Embryonic facial prominence (tissue), 1 donor: ENCODE measurements at regions not wholly inside any gene's neighbourhood (a gene's known extent, or its start where the extent isn't known, plus 50 kb on each side); places are given as distances from the start of the nearest gene placed in this dataset.

Experiments used
- DNase-seq: peaks from one replicate; pipeline ENCODE4 v3.0.0-alpha.2; 2016; ENCODE audit errors: extremely low spot score

GRCh38 chr4:42330002-42330592 is 67.2 kb upstream of the SHISA3 start:
- DNase-seq = no peak

DNA sequence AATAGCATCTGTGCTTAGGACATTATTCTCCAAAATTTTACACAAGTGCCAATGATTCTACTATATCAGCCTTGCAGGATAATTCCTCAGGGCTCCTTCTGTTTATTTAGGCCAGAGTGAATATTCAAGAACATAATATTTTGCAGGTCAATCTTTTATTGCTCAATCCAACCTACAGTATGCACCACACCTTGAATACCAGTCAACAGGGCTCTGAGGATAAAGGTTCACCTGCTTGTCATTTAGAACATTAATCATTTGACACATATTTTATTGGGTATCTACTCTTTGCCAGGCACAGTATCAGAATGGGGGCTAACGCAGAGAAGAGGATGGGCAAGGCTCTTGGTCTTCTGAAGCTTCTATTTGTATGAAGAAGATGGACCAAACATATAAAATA is 66.2 kb upstream of the SHISA3 start:
- DNase-seq = no peak

DNA sequence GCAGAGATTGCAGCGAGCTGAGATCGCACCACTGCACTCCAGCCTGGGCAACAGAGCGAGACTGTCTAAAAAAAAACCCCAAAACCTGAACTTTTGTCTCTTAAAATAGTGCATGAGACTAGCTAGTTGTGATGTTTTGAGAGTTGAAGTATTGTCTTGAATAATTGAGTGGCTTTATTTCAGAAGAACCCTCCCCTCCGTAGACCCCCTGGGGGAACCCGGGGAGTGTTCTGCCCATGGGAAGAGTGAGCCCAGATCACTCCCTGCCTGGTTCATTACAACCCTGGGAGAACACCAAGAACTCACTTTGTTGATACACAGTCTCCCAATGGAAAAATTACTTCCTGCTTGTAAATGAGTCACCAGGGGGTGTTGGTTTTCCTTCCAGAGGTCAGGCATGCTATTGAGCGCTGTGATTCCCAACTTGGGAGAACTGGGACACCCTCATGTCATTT is 65.3 kb upstream of the SHISA3 start:
- DNase-seq = no peak

DNA sequence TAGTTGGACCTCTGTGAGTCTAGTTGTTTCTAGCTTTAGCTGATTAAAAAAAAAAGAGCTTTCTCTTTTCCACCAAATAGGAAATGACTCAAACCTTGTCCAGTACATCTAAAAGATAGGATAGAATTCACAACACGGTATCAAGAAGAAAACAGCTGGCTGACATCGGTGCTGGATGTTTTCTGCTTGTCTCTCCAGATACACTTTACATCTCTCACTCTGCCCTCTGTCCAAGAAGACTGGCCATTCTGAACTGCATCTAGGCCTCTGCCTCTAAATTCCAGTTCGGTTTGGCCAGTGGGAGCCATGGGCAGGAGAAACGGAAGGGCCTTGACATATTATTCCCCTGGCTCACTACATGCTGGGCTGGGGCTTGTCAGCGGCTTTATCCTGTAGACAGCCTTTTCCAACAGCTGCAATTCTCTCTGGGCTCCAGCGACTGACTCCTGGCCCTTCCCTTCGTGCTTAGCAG is 57.3 kb upstream of the SHISA3 start:
- DNase-seq = no peak

DNA sequence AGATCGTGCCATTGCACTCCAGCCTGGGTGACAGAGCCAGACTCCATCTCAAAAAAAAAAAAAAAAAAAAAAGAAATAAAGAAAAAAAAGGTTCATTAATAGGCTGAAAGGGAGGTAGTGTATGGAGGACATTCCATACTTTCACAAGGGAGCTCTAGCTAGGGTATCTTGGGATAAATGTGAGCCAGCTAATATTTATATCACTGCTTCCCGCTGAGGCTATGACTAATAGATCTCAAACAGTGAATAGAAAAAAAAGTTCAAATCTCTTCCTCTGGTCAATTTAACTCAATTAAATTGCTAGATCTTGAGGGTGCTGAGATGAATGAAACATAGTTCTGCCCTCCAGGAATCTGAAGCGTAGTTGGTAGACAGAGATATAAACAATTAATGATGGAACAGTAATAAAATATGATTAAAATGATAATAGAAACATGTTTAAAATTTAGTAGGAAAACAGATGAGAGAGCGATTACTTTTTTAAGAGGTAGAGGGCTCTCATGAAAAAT is 55.7 kb upstream of the SHISA3 start:
- no peak for DNase-seq

DNA sequence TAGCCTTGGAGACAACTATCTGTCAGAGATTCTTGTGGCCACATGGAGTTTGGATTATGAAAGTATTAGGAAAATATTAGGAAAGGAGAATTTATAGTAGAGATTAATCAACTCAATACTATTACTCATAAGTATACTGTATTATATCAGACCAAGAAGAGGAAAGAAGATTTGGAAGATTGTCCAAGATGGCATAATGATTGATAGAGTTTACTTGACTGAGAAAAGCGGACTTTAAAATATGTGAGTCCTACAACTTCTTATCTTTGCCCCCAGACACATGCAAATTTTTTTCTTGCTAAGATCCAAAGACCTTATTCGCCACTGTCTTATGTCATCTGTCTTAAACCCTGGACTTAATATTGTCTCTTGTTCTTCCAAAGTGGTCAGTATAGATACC is 54.8 kb upstream of the SHISA3 start:
- no peak for DNase-seq

- no peak for DNase-seq
These were observed 53.0 kb upstream of the SHISA3 start for GRCh38 chr4:42344309-42344708.

- DNase-seq = no peak
These were observed 52.5 kb upstream of the SHISA3 start for GRCh38 chr4:42344749-42345148.

DNA sequence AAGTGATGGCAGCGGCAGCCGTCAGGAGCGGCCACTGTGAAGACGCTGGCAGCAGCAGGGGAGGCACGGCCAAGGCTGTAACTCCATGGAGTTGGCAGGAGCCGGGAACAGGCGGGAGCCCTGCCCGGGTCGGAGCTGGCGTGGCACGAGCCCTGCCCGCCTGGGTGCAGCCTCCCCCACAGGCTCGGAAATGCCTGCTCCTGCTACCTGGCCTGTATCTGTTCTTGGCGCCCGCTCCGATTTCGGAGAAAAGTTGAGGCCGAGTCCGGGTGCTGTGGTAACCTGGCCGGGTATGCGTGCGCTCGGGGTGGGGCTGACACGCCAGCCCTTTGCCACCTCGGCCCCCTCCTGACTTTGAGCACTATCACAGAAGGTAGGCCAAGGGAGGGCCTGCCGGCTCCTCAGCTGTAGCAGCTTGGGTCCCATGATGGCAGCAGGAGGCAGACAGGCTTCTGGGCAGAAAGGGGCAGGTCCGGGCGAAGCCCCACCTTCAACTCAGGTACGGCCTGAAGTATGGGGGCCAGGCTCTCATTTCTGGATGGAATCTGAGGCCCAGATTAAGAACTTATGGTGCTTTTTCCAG is 51.2 kb upstream of the SHISA3 start:
- no peak for DNase-seq

DNA sequence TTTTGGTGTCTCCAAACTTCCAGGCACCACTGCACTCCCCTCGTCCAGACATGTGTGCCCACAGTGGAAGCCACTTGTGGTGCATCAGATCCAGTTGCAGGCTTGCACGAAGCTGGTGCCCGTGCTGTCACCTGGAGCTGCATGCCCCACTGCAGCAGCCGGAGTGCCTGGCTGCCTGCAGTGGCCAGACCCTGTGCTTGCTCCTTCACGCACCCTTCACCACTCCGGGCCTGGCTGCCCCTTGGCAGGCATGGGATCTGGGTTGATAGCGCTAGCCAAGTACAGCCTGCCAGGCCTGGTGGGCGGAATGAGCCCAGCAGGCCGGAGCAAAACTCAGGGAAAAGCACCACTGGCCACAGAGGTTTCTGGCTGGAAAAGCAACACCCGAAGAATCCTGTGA is 50.2 kb upstream of the SHISA3 start:
- DNase-seq = no peak
